A673 (cell line): ENCODE measurements at regions not wholly inside any gene's neighbourhood (a gene's known extent, or its start where the extent isn't known, plus 50 kb on each side); places are given as distances from the start of the nearest gene placed in this dataset.

ENCODE experiments used
- BruUV-seq: library from RNA; stranded (reverse); fragments of 400-500 nt; replicated peaks from 2 replicates; lab custom pipeline; 2021; lab: Mats Ljungman, UMichigan
- CTCF ChIA-PET: fragments of 300-600 bp; sonication (Branson Sonifier 250); formaldehyde crosslinking; loops from one replicate; lab custom pipeline; 2022; ENCODE audit warnings: antibody characterized with exemption; lab: Charles Lee
- POLR2A ChIA-PET: fragments of 300-600 bp; sonication (Branson Sonifier 250); formaldehyde crosslinking; loops from one replicate; lab custom pipeline; 2022; ENCODE audit warnings: antibody characterized with exemption; ENCODE audit not compliant: low non-redundant PET; lab: Charles Lee
- DNase-seq: peaks from one replicate; pipeline ENCODE4 v3.0.0-alpha.2; 2015; ENCODE audit warnings: low spot score
- H3K27ac ChIP-seq: fragments of 200-600 bp; sonication (generic); 2 replicates; pipeline ENCODE4 v1.5.1; 2016; ENCODE audit warnings: mixed run types, low read depth, mild to moderate bottlenecking, mixed read lengths, antibody characterized with exemption, low read length; ENCODE audit not compliant: poor library complexity, severe bottlenecking
- H3K27me3 ChIP-seq: fragments of 200-600 bp; sonication (generic); replicated peaks from 2 replicates; pipeline ENCODE4 v1.6.1; 2017; ENCODE audit warnings: mixed run types, low read depth, mild to moderate bottlenecking, mixed read lengths, antibody characterized with exemption, low read length; ENCODE audit not compliant: insufficient read depth, poor library complexity
- H3K36me3 ChIP-seq: fragments of 200-600 bp; sonication (generic); 2 replicates; pipeline ENCODE4 v1.6.1; 2016; ENCODE audit warnings: mixed run types, mild to moderate bottlenecking, mixed read lengths, antibody characterized with exemption, low read length; ENCODE audit not compliant: insufficient read depth, poor library complexity, severe bottlenecking
- H3K4me1 ChIP-seq: fragments of 200-600 bp; sonication (generic); 2 replicates; pipeline ENCODE4 v1.6.1; 2017; ENCODE audit warnings: mixed run types, mild to moderate bottlenecking, mixed read lengths, antibody characterized with exemption, low read length; ENCODE audit not compliant: insufficient read depth, poor library complexity, severe bottlenecking
- H3K4me3 ChIP-seq: fragments of 200-600 bp; sonication (generic); 2 replicates; pipeline ENCODE4 v1.5.1; 2016; ENCODE audit warnings: low read depth, mixed run types, mild to moderate bottlenecking, mixed read lengths, low read length; ENCODE audit not compliant: poor library complexity, severe bottlenecking
- H3K9me3 ChIP-seq: fragments of 200-600 bp; sonication (generic); 2 replicates; pipeline ENCODE4 v1.6.1; 2016; ENCODE audit warnings: mixed run types, low read depth, mild to moderate bottlenecking, mixed read lengths, antibody characterized with exemption, low read length; ENCODE audit not compliant: poor library complexity, severe bottlenecking
- CTCF ChIP-seq: fragments of 300-800, 200-600 bp; sonication (generic); conservative IDR thresholded peaks from 2 replicates; pipeline ENCODE4 v1.5.1; 2017; ENCODE audit warnings: low read depth, mild to moderate bottlenecking, antibody characterized with exemption, low read length, moderate library complexity, mixed read lengths
- EZH2 ChIP-seq: fragments of 200-600 bp; sonication (generic); IDR thresholded peaks from 2 replicates; pipeline ENCODE4 v1.6.1; 2017; ENCODE audit warnings: borderline replicate concordance, low read depth, mild to moderate bottlenecking, mixed read lengths, antibody characterized with exemption, low read length; ENCODE audit not compliant: poor library complexity, severe bottlenecking
- intact Hi-C: fragments of 100-400 bp; cut with micrococcal nuclease; formaldehyde crosslinking; loops from one replicate; pipeline ENCODE4 v1.10.0; 2022; ENCODE audit not compliant: unreplicated experiment

GRCh38 chr10:111999205-111999914 is 184.2 kb downstream of the GPAM start:
- no peaks in the 10 kb centered on the region for H3K4me1 ChIP-seq
- TF ChIP-seq CTCF, result no peak
- no peak for TF ChIP-seq EZH2
- no peak overlapping the region for H3K27ac ChIP-seq
- DNase-seq, result no peak
- no peaks in the 10 kb centered on the region for H3K36me3 ChIP-seq
- H3K4me3 ChIP-seq, result no peak overlapping the region
- BruUV-seq, result no TSS peak
- POLR2A ChIA-PET, result no interaction called here
- no peaks in the 10 kb centered on the region for H3K9me3 ChIP-seq
- H3K27me3 ChIP-seq, result peaks cover 3% of the 10 kb centered on the region
- CTCF ChIA-PET, result no interaction called here
- intact Hi-C loops, result no loop called here

GRCh38 chr10:111999915-112000302 is 183.7 kb downstream of the GPAM start:
- ChIA-PET CTCF (no interaction called here), POLR2A (no interaction called here)
- DNase-seq, result no peak
- H3K4me1 ChIP-seq, result no peaks in the 10 kb centered on the region
- no peaks in the 10 kb centered on the region for H3K9me3 ChIP-seq
- peaks cover 6% of the 10 kb centered on the region for H3K27me3 ChIP-seq
- BruUV-seq, result no TSS peak
- H3K4me3 ChIP-seq, result no peak overlapping the region
- intact Hi-C loops, result no loop called here
- no peaks in the 10 kb centered on the region for H3K36me3 ChIP-seq
- TF ChIP-seq CTCF (no peak), EZH2 (no peak)
- H3K27ac ChIP-seq, result no peak overlapping the region

- Histone ChIP-seq H3K4me1 (no peaks in the 10 kb centered on the region), H3K27me3 (peaks cover 7% of the 10 kb centered on the region), H3K27ac (no peak overlapping the region), H3K36me3 (no peaks in the 10 kb centered on the region), H3K9me3 (no peaks in the 10 kb centered on the region), H3K4me3 (no peak overlapping the region)
- ChIA-PET CTCF (no interaction called here), POLR2A (no interaction called here)
- no peak for DNase-seq
- TF ChIP-seq CTCF, result no peak
- TF ChIP-seq EZH2, result no peak
- intact Hi-C loops, result no loop called here
- no TSS peak for BruUV-seq
Measured at GRCh38 chr10:112000466-112000865, 183.1 kb downstream of the GPAM start.
